Thyroid gland (tissue), 4 donors: ENCODE measurements at regions not wholly inside any gene's neighbourhood (a gene's known extent, or its start where the extent isn't known, plus 50 kb on each side); places are given as distances from the start of the nearest gene placed in this dataset.
A peak's percentile ranks its signal among the peaks of the same experiment; 100 is the strongest.

Experiments
- DNase-seq, 2 donors: peaks; one replicate each; pipeline ENCODE4 v3.0.0-alpha.2; 2019
- H3K27ac ChIP-seq, 3 donors: fragments of 200-600 bp; sonication (generic); 1 replicate in 2 of 3; 2 replicates in 1 of 3; pipeline ENCODE4 v1.5.1; 2016 to 2019; ENCODE audit warnings: mild to moderate bottlenecking in 1 of 3, moderate library complexity in 1 of 3
- H3K27me3 ChIP-seq: fragments of 200-600 bp; sonication (generic); one replicate; pipeline ENCODE4 v1.5.1; 2019
- H3K36me3 ChIP-seq, 2 donors: fragments of 200-600 bp; sonication (generic); one replicate each; pipeline ENCODE4 v1.5.1; 2016 to 2019
- H3K4me1 ChIP-seq, 2 donors: fragments of 200-600 bp; sonication (generic); one replicate each; pipeline ENCODE4 v1.5.1; 2017 to 2019
- H3K4me3 ChIP-seq, 3 donors: fragments of 200-600 bp; sonication (generic); replicated peaks in 1 of 3; 1 replicate in 2 of 3; 2 replicates in 1 of 3; pipeline ENCODE4 v1.5.1; 2016; ENCODE audit warnings: mild to moderate bottlenecking in 1 of 3
- H3K9me3 ChIP-seq: fragments of 200-600 bp; sonication (generic); one replicate; pipeline ENCODE4 v1.5.1; 2017
- POLR2A ChIP-seq, 2 donors: fragments of 450-650 bp; IDR thresholded peaks; one replicate each; pipeline ENCODE4 v1.6.1; 2017; ENCODE audit warnings: antibody characterized with exemption in 2 of 2, mild to moderate bottlenecking in 2 of 2, moderate library complexity in 1 of 2
- WGBS, 2 donors: methylation state at CpG; one replicate each; pipeline ENCODE4 v1.1.5; 2017; 5-methylcytosine and 5-hydroxymethylcytosine counted together
- intact Hi-C: fragments of 100-400 bp; cut with DNase I; formaldehyde crosslinking; loops from one replicate; pipeline ENCODE4 v1.15.1; 2023
- TF ChIP-seq, protein P1 (sequence below), 6 experiments: fragments of 200-600 bp in 3 of 6; fragments of 450-650 bp in 3 of 6; sonication (generic) in 3 of 6; IDR thresholded peaks; one replicate each; pipeline ENCODE4 v1.5.1; 2016 to 2019; ENCODE audit warnings: antibody characterized with exemption in 6 of 6, mild to moderate bottlenecking in 2 of 6, inconsistent platforms in 1 of 6, moderate library complexity in 1 of 6

DNA sequence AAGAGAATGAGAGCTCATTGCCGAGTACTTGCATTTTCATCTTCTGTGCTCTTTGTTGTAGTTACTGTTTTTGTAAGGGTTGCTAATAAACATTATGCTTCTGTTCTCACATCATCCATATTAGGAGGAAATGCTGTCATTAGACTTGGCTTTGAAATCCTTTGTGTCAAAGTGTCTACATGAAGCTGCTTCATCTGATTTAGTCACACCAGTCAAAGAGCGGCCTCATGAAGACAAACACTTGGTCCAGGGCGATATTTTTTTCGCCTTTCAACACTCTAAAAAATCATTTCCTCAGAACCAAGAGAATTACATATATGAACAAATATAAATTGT lies 105.0 kb downstream of the SPRY2 start:
- WGBS, 2 donors: 76 to 80% methylated on average over 4 of the region's 4 CpGs
- H3K27ac ChIP-seq: peak overlapping the region in 1 of 3 donors; percentile 16
- DNase-seq: no peak
- intact Hi-C loops: no loop called here
- no peaks in the 10 kb centered on the region for H3K36me3 ChIP-seq
- H3K4me3 ChIP-seq: no peak overlapping the region
- no peaks in the 10 kb centered on the region for H3K9me3 ChIP-seq
- no peak for TF ChIP-seq POLR2A (IDR thresholded peaks at IDR 0.05)
- TF ChIP-seq, protein P1, sequence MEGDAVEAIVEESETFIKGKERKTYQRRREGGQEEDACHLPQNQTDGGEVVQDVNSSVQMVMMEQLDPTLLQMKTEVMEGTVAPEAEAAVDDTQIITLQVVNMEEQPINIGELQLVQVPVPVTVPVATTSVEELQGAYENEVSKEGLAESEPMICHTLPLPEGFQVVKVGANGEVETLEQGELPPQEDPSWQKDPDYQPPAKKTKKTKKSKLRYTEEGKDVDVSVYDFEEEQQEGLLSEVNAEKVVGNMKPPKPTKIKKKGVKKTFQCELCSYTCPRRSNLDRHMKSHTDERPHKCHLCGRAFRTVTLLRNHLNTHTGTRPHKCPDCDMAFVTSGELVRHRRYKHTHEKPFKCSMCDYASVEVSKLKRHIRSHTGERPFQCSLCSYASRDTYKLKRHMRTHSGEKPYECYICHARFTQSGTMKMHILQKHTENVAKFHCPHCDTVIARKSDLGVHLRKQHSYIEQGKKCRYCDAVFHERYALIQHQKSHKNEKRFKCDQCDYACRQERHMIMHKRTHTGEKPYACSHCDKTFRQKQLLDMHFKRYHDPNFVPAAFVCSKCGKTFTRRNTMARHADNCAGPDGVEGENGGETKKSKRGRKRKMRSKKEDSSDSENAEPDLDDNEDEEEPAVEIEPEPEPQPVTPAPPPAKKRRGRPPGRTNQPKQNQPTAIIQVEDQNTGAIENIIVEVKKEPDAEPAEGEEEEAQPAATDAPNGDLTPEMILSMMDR (IDR thresholded peaks at IDR 0.05): no peak
- peaks cover 16 to 23% of the 10 kb centered on the region in 2 donors for H3K4me1 ChIP-seq
- no peaks in the 10 kb centered on the region for H3K27me3 ChIP-seq

- peaks cover 16 to 23% of the 10 kb centered on the region in 2 donors for H3K4me1 ChIP-seq
- H3K36me3 ChIP-seq: no peaks in the 10 kb centered on the region
- peak overlapping the region in 1 of 3 donors; percentile 16 for H3K27ac ChIP-seq
- no peak for TF ChIP-seq POLR2A (IDR thresholded peaks at IDR 0.05)
- TF ChIP-seq, protein P1 (IDR thresholded peaks at IDR 0.05): no peak
- 41 to 42% methylated on average over 10 of the region's 10 CpGs for WGBS, 2 donors
- peak; percentile 48 to 61 for DNase-seq
- no peaks in the 10 kb centered on the region for H3K9me3 ChIP-seq
- H3K4me3 ChIP-seq: no peak overlapping the region
- no peaks in the 10 kb centered on the region for H3K27me3 ChIP-seq
- intact Hi-C loops: no loop called here
Observed at GRCh38 chr13:80235166-80235966, 105.6 kb downstream of the SPRY2 start.

- Histone ChIP-seq H3K4me3 (no peak overlapping the region), H3K27ac (no peak overlapping the region), H3K27me3 (no peaks in the 10 kb centered on the region), H3K36me3 (no peaks in the 10 kb centered on the region), H3K9me3 (no peaks in the 10 kb centered on the region), H3K4me1 (no peaks in the 10 kb centered on the region)
- no peak for DNase-seq
- TF ChIP-seq, protein P1 (IDR thresholded peaks at IDR 0.05): no peak
- intact Hi-C loops: no loop called here
- 84 to 92% methylated on average over 2 of the region's 2 CpGs for WGBS, 2 donors
Observed at GRCh38 chr13:80227645-80228044, 113.3 kb downstream of the SPRY2 start.

GRCh38 chr13:80226645-80227044 lies 114.3 kb downstream of the SPRY2 start:
- no peaks in the 10 kb centered on the region for H3K4me1 ChIP-seq
- 73 to 75% methylated on average over 2 of the region's 2 CpGs for WGBS, 2 donors
- TF ChIP-seq POLR2A (IDR thresholded peaks at IDR 0.05): no peak
- TF ChIP-seq, protein P1 (IDR thresholded peaks at IDR 0.05): no peak
- H3K36me3 ChIP-seq: no peaks in the 10 kb centered on the region
- no peaks in the 10 kb centered on the region for H3K9me3 ChIP-seq
- H3K27me3 ChIP-seq: no peaks in the 10 kb centered on the region
- no peak overlapping the region for H3K4me3 ChIP-seq
- intact Hi-C loops: no loop called here
- no peak for DNase-seq
- no peak overlapping the region for H3K27ac ChIP-seq

GRCh38 chr13:80224468-80224867 lies 116.5 kb downstream of the SPRY2 start:
- no peak for DNase-seq
- Histone ChIP-seq H3K27ac (no peak overlapping the region), H3K9me3 (no peaks in the 10 kb centered on the region), H3K4me1 (no peaks in the 10 kb centered on the region), H3K27me3 (no peaks in the 10 kb centered on the region), H3K4me3 (no peak overlapping the region), H3K36me3 (no peaks in the 10 kb centered on the region)
- TF ChIP-seq, protein P1 (IDR thresholded peaks at IDR 0.05): no peak
- no peak for TF ChIP-seq POLR2A (IDR thresholded peaks at IDR 0.05)
- intact Hi-C loops: no loop called here
